ENCODE measurements at regions not wholly inside any gene's neighbourhood (a gene's known extent, or its start where the extent isn't known, plus 50 kb on each side); places are given as distances from the start of the nearest gene placed in this dataset.

GRCh38 chr1:114037962-114038816, 58.9 kb downstream of the OLFML3 start:
- TF ChIP-seq, protein P1, sequence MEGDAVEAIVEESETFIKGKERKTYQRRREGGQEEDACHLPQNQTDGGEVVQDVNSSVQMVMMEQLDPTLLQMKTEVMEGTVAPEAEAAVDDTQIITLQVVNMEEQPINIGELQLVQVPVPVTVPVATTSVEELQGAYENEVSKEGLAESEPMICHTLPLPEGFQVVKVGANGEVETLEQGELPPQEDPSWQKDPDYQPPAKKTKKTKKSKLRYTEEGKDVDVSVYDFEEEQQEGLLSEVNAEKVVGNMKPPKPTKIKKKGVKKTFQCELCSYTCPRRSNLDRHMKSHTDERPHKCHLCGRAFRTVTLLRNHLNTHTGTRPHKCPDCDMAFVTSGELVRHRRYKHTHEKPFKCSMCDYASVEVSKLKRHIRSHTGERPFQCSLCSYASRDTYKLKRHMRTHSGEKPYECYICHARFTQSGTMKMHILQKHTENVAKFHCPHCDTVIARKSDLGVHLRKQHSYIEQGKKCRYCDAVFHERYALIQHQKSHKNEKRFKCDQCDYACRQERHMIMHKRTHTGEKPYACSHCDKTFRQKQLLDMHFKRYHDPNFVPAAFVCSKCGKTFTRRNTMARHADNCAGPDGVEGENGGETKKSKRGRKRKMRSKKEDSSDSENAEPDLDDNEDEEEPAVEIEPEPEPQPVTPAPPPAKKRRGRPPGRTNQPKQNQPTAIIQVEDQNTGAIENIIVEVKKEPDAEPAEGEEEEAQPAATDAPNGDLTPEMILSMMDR (conservative IDR thresholded peaks at IDR 0.05), result no peak
- TF ChIP-seq ZFX (IDR thresholded peaks at IDR 0.05), result no peak
- no peak overlapping the region for H3K27ac ChIP-seq
